ENCODE measurements at regions not wholly inside any gene's neighbourhood (a gene's known extent, or its start where the extent isn't known, plus 50 kb on each side); places are given as distances from the start of the nearest gene placed in this dataset.

DNA sequence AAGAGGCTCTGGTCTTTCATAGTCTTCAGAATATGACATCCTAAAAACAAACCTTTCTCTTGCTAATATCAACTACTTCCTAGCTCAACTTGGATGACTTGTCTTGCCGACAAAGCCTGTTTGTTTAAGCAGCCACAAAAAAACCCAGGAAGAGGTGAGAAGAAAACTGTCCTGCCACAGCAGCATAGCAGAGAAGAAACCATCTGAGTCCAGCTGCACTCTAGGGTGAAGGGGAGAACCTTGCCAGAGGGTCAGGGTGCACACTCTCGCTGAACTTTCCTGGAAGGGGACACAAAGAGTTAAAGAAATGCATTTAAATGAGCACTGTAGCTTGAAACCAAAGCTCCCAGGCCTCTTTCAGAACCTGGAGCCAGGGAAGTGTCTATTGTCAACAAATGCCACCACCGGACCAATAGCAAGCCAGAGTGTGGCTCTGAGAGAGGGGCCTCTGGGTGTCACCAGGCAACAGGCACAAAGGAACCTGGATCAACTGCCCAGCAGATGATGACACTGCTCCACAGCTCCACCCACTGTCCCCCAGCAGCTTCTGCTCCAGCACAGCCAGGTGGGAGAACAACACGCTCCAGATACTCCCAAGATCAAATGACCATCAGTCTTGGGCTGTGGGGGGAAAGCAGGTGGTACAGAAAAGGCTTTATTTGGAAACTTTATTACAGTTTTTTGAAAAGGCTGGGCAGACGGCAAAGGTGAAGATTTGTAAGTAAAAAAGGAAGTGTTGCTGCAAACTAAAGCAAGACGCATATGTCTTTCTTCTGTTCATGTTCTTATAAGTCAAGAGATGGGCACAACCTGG, 105.7 kb downstream of the RASSF10 start:
- H3K4me1 Mint-ChIP-seq (ENCODE audit: low read depth): peaks cover 1% of the 10 kb centered on the region
- DNase-seq: no peak
- H3K4me3 Mint-ChIP-seq: no peak overlapping the region
- H3K27me3 Mint-ChIP-seq: peaks cover 43% of the 10 kb centered on the region
- no peaks in the 10 kb centered on the region for H3K36me3 Mint-ChIP-seq (ENCODE audit: low read depth)
- H3K27ac Mint-ChIP-seq: no peak overlapping the region
- no peaks in the 10 kb centered on the region for H3K9me3 Mint-ChIP-seq

GRCh38 chr11:13115380-13115675, 106.2 kb downstream of the RASSF10 start:
- no peaks in the 10 kb centered on the region for H3K36me3 Mint-ChIP-seq (ENCODE audit: low read depth)
- no peaks in the 10 kb centered on the region for H3K9me3 Mint-ChIP-seq
- H3K4me3 Mint-ChIP-seq: no peak overlapping the region
- peaks cover 43% of the 10 kb centered on the region for H3K27me3 Mint-ChIP-seq
- H3K4me1 Mint-ChIP-seq (ENCODE audit: low read depth): peaks cover 1% of the 10 kb centered on the region
- no peak overlapping the region for H3K27ac Mint-ChIP-seq
- no peak for DNase-seq

DNA sequence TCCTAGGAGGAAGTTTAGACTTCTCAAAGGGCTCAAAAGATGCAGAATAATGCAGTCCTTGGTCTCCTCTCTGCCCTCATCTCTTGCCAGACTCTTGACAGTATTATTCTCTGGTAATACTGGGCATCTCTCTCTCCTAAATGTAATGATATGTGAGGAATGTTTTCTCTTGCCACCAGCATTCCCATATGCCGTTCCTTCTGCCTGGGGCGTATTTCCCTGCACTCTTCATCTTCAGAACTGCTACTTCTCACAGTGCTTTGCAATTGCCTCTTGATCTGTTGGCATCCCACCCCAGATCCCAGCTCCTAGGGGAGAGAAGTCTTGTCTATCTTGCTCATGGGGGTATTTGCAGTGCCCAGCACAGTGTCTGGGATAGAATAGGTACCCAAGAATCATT, 107.4 kb downstream of the RASSF10 start:
- H3K4me3 Mint-ChIP-seq: no peak overlapping the region
- no peak for DNase-seq
- H3K27ac Mint-ChIP-seq: no peak overlapping the region
- H3K36me3 Mint-ChIP-seq (ENCODE audit: low read depth): no peaks in the 10 kb centered on the region
- H3K27me3 Mint-ChIP-seq: peaks cover 45% of the 10 kb centered on the region
- no peaks in the 10 kb centered on the region for H3K9me3 Mint-ChIP-seq
- H3K4me1 Mint-ChIP-seq (ENCODE audit: low read depth): peaks cover 1% of the 10 kb centered on the region

- H3K27me3 Mint-ChIP-seq: peaks cover 46% of the 10 kb centered on the region
- H3K4me1 Mint-ChIP-seq (ENCODE audit: low read depth): no peaks in the 10 kb centered on the region
- no peaks in the 10 kb centered on the region for H3K36me3 Mint-ChIP-seq (ENCODE audit: low read depth)
- H3K27ac Mint-ChIP-seq: no peak overlapping the region
- H3K9me3 Mint-ChIP-seq: no peaks in the 10 kb centered on the region
- no peak overlapping the region for H3K4me3 Mint-ChIP-seq
- no peak for DNase-seq
These were observed 108.2 kb downstream of the RASSF10 start for GRCh38 chr11:13117344-13117743.

GRCh38 chr11:13118194-13118593, 109.1 kb downstream of the RASSF10 start:
- H3K27me3 Mint-ChIP-seq: peaks cover 50% of the 10 kb centered on the region
- no peak overlapping the region for H3K27ac Mint-ChIP-seq
- no peaks in the 10 kb centered on the region for H3K4me1 Mint-ChIP-seq (ENCODE audit: low read depth)
- peaks cover 2% of the 10 kb centered on the region for H3K9me3 Mint-ChIP-seq
- H3K4me3 Mint-ChIP-seq: no peak overlapping the region
- no peak for DNase-seq
- H3K36me3 Mint-ChIP-seq (ENCODE audit: low read depth): no peaks in the 10 kb centered on the region

DNA sequence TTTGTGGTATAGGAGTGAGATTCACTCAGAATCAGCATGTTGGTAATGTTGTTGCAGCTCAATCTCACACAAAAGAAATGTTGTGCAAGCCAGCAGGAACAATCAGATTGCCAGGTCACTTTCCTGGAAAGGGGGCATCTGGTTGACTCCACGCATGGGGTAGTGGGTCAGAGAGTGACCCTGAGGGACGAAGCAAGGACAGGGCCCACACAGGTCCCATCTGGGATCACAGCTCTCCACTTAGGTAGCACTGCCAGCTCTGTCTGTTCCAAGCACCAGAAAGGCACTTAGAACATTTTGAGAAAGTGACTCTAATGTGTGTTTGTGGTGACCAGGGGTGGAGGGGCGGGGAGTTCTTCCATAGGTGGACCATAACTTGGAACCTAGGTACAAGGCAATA, 109.5 kb downstream of the RASSF10 start:
- Mint-ChIP-seq H3K4me1 (ENCODE audit: low read depth) (no peaks in the 10 kb centered on the region), H3K27ac (no peak overlapping the region), H3K36me3 (ENCODE audit: low read depth) (no peaks in the 10 kb centered on the region), H3K9me3 (peaks cover 2% of the 10 kb centered on the region), H3K27me3 (peaks cover 51% of the 10 kb centered on the region), H3K4me3 (no peak overlapping the region)
- no peak for DNase-seq

DNA sequence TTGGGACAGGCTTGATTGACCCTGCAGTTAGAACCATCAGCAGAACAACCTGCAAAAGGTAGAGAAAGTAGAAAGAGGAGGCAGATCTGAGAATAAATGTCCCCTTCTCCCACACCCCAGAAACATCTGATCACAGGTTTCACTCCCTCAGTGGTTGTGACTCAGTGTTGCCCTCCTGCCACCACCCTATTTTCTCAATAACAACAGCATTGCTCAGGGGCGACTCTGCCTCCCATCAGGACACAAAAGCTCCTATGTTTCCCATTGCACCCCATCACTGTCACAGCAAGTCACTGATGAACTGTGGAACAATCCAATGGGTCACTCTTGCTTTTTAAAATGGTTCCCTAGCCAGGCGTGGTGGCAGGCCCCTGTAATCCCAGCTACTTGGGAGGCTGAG, 110.2 kb downstream of the RASSF10 start:
- no peaks in the 10 kb centered on the region for H3K36me3 Mint-ChIP-seq (ENCODE audit: low read depth)
- no peak overlapping the region for H3K4me3 Mint-ChIP-seq
- H3K27me3 Mint-ChIP-seq: peaks cover 58% of the 10 kb centered on the region
- peaks cover 2% of the 10 kb centered on the region for H3K9me3 Mint-ChIP-seq
- H3K4me1 Mint-ChIP-seq (ENCODE audit: low read depth): no peaks in the 10 kb centered on the region
- no peak overlapping the region for H3K27ac Mint-ChIP-seq
- no peak for DNase-seq

DNA sequence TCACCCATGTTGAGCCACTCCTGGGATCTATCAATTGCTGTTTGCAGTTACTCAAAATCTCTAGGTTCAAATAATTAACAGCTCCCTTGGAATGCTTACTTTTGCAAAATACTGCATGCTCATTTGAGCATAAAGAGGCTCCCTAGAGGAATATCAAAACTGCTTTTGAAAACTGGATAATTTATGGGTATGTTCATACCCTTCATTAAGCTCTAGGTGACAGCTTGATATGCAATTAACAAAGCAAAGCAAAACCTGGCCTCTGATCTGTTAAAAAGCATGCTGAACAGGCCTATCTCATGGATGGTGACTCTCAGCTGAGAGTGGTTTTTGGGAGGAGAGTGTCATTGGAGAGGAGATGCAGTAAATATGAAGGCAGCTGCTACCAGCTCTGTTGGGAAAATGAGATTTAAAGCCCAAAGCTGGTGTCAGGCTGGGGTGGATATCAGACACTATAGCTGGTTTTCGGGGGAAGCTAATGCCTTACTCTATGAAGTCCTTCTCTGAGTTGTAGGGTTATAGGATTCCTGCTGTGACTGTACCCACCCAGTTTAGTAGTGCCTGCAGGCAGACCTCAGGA, 110.9 kb downstream of the RASSF10 start:
- Mint-ChIP-seq H3K36me3 (ENCODE audit: low read depth) (no peaks in the 10 kb centered on the region), H3K4me3 (no peak overlapping the region), H3K27ac (no peak overlapping the region), H3K4me1 (ENCODE audit: low read depth) (no peaks in the 10 kb centered on the region), H3K27me3 (peaks cover 65% of the 10 kb centered on the region), H3K9me3 (peaks cover 2% of the 10 kb centered on the region)
- DNase-seq: no peak

DNA sequence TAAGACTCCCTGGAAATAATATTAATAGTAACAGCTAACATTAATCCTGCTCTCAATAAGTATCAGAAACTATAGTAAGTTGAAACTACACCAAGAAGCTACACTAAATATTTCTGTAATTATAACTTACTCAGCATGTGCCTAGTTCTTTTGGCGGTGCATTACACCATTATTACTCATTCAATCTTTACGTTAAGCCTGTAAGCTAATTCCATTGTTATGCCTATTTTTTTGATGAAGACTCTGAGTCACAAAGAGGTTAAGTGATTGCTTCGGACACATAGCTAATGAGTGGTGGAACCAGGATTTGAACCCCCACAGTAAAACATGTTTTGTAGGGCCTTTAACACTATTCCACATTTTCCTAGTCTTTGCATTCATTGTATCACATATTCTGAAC, 111.6 kb downstream of the RASSF10 start:
- H3K4me3 Mint-ChIP-seq: no peak overlapping the region

DNA sequence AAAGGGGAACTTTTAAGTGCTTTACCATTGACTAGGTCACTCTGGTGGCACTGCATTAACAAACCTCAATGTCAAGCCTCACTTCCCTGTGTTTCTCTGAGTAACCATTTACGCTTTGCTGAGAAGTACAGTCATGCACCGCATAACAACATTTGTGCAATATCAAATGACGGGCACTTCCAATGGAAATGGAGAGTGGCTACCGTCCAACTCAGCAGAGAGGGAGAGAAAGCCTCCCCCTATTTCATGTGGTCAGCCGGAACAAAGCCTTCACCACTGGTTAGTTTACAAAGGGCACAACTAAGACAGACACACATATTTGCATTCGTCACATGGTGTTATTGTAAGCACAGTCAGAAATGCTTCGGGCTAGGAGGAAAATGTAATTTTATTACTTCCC, 117.3 kb downstream of the RASSF10 start:
- DNase-seq: no peak
- Mint-ChIP-seq H3K9me3 (peaks cover 4% of the 10 kb centered on the region), H3K27me3 (peaks cover 50% of the 10 kb centered on the region)

More for the DNA sequence above, 111.6 kb downstream of the RASSF10 start:
- Mint-ChIP-seq H3K9me3 (peaks cover 2% of the 10 kb centered on the region), H3K27me3 (peaks cover 68% of the 10 kb centered on the region), H3K27ac (no peak overlapping the region), H3K36me3 (ENCODE audit: low read depth) (no peaks in the 10 kb centered on the region), H3K4me1 (ENCODE audit: low read depth) (no peaks in the 10 kb centered on the region)
- DNase-seq: no peak

GRCh38 chr11:13127161-13127560, 118.0 kb downstream of the RASSF10 start:
- no peaks in the 10 kb centered on the region for H3K36me3 Mint-ChIP-seq (ENCODE audit: low read depth)

More for the DNA sequence above, 117.3 kb downstream of the RASSF10 start:
- H3K4me3 Mint-ChIP-seq: no peak overlapping the region
- H3K27ac Mint-ChIP-seq: no peak overlapping the region
- H3K4me1 Mint-ChIP-seq (ENCODE audit: low read depth): no peaks in the 10 kb centered on the region
- H3K36me3 Mint-ChIP-seq (ENCODE audit: low read depth): no peaks in the 10 kb centered on the region

DNA sequence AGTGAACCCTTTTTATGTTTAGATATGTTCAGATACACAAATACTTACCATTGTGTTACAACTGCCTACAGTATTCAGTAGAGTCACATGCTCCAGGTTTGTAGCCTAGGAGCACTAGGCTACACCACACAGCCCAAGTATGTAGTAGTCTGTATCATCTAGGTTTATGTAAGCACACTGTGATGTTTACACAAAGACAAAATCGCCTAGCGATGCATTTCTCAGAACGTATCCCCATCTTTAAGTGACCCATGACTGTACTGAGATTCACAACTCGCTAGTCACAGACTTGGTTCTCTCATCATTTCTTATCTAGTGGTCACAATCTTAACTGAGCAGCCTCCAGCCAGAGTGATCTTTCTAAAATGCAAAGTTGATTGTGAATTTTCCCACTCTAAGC, 119.2 kb downstream of the RASSF10 start:
- Mint-ChIP-seq H3K4me3 (no peak overlapping the region), H3K27ac (no peak overlapping the region), H3K4me1 (ENCODE audit: low read depth) (no peaks in the 10 kb centered on the region), H3K27me3 (peaks cover 38% of the 10 kb centered on the region), H3K36me3 (ENCODE audit: low read depth) (no peaks in the 10 kb centered on the region), H3K9me3 (peaks cover 2% of the 10 kb centered on the region)
- no peak for DNase-seq

More at GRCh38 chr11:13127161-13127560, 118.0 kb downstream of the RASSF10 start:
- Mint-ChIP-seq H3K9me3 (peaks cover 4% of the 10 kb centered on the region), H3K4me1 (ENCODE audit: low read depth) (no peaks in the 10 kb centered on the region), H3K27ac (no peak overlapping the region), H3K4me3 (no peak overlapping the region), H3K27me3 (peaks cover 49% of the 10 kb centered on the region)
- no peak for DNase-seq

GRCh38 chr11:13134066-13134465, 125.0 kb downstream of the RASSF10 start:
- no peak for DNase-seq
- Mint-ChIP-seq H3K4me1 (ENCODE audit: low read depth) (no peaks in the 10 kb centered on the region), H3K27me3 (peaks cover 27% of the 10 kb centered on the region), H3K36me3 (ENCODE audit: low read depth) (no peaks in the 10 kb centered on the region), H3K27ac (no peak overlapping the region), H3K9me3 (peaks cover 2% of the 10 kb centered on the region), H3K4me3 (no peak overlapping the region)

DNA sequence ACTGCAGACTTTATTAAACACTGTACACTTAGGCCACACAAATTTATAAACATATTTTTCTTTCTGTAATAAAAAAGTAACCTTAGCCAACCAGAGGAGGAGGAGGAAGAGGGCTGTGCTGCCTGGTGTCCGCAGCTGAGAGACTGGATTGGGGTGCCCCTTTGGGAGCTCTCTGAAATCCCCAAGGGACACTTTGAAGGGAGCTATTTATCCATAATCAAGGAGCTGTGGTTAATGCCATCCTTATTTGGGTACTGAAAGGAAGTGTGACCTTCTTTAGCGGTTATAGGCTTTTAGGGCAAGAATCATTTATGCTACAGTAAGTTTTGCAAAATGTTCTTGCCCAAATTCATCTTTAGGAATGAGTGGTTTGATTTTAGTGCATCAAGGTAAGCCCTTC, 125.8 kb downstream of the RASSF10 start:
- no peaks in the 10 kb centered on the region for H3K4me1 Mint-ChIP-seq (ENCODE audit: low read depth)
- no peak overlapping the region for H3K4me3 Mint-ChIP-seq
- H3K27ac Mint-ChIP-seq: no peak overlapping the region
- no peaks in the 10 kb centered on the region for H3K36me3 Mint-ChIP-seq (ENCODE audit: low read depth)
- peaks cover 32% of the 10 kb centered on the region for H3K27me3 Mint-ChIP-seq
- no peak for DNase-seq
- peaks cover 2% of the 10 kb centered on the region for H3K9me3 Mint-ChIP-seq

- Mint-ChIP-seq H3K27me3 (peaks cover 38% of the 10 kb centered on the region), H3K4me1 (ENCODE audit: low read depth) (no peaks in the 10 kb centered on the region), H3K36me3 (ENCODE audit: low read depth) (no peaks in the 10 kb centered on the region), H3K4me3 (no peak overlapping the region), H3K9me3 (peaks cover 2% of the 10 kb centered on the region), H3K27ac (no peak overlapping the region)
- no peak for DNase-seq
These were observed 126.5 kb downstream of the RASSF10 start for GRCh38 chr11:13135385-13136271.
